Neural cell (in vitro differentiated cells): ENCODE measurements at regions not wholly inside any gene's neighbourhood (a gene's known extent, or its start where the extent isn't known, plus 50 kb on each side); places are given as distances from the start of the nearest gene placed in this dataset.

ENCODE experiments used
- H2AFZ ChIP-seq: fragments of 200-600, 300-800 bp; sonication (generic), shearing (Covaris generic); 2 replicates; pipeline ENCODE4 v1.6.0; 2014; ENCODE audit warnings: low read depth, mild to moderate bottlenecking, antibody characterized with exemption, low read length, moderate library complexity
- H3F3A ChIP-seq: fragments of 200-600 bp; shearing (Covaris generic); 2 replicates; pipeline ENCODE4 v1.6.1; 2016; ENCODE audit warnings: mild to moderate bottlenecking, moderate library complexity, mixed read lengths, antibody characterized with exemption, low read length; ENCODE audit not compliant: insufficient read depth, poor library complexity, severe bottlenecking
- H3K27ac ChIP-seq: fragments of 200-600, 300-800 bp; sonication (generic), shearing (Covaris generic); 2 replicates; pipeline ENCODE4 v1.5.1; 2014; ENCODE audit warnings: mild to moderate bottlenecking, low read length, moderate library complexity
- H3K27me3 ChIP-seq: fragments of 300-800, 200-600 bp; sonication (generic), shearing (Covaris generic); 2 replicates; pipeline ENCODE4 v1.6.0; 2014; ENCODE audit warnings: mild to moderate bottlenecking, low read depth, low read length, moderate library complexity; ENCODE audit not compliant: insufficient read depth
- H3K36me3 ChIP-seq: fragments of 300-800, 200-600 bp; sonication (generic), shearing (Covaris generic); 2 replicates; pipeline ENCODE4 v1.5.1; 2014; ENCODE audit warnings: mild to moderate bottlenecking, antibody characterized with exemption, low read length, moderate library complexity; ENCODE audit not compliant: insufficient read depth
- H3K4me2 ChIP-seq: fragments of 300-800, 200-600 bp; sonication (generic), shearing (Covaris generic); 2 replicates; pipeline ENCODE4 v1.6.0; 2014; ENCODE audit warnings: mild to moderate bottlenecking, low read length
- H3K4me3 ChIP-seq: fragments of 300-800, 200-600 bp; sonication (generic), shearing (Covaris generic); 2 replicates; pipeline ENCODE4 v1.5.1; 2014; ENCODE audit warnings: mild to moderate bottlenecking, low read length, moderate library complexity
- H3K79me2 ChIP-seq: fragments of 200-600 bp; shearing (Covaris generic); replicated peaks from 2 replicates; pipeline ENCODE4 v1.6.0; 2014; ENCODE audit warnings: mild to moderate bottlenecking, low read length, moderate library complexity; ENCODE audit not compliant: insufficient read depth
- H3K9ac ChIP-seq: fragments of 300-800, 200-600 bp; sonication (generic), shearing (Covaris generic); 2 replicates; pipeline ENCODE4 v1.6.1; 2016; ENCODE audit warnings: mild to moderate bottlenecking, low read length, mixed read lengths
- H3K9me2 ChIP-seq: fragments of 200-600 bp; shearing (Covaris generic); 2 replicates; pipeline ENCODE4 v1.6.1; 2016; ENCODE audit warnings: mild to moderate bottlenecking, low read length, mixed read lengths; ENCODE audit not compliant: insufficient read depth
- H3K9me3 ChIP-seq: fragments of 200-600, 300-800 bp; sonication (generic), shearing (Covaris generic); 2 replicates; pipeline ENCODE4 v1.6.1; 2016; ENCODE audit warnings: mild to moderate bottlenecking, mixed run types, low read length, moderate library complexity, mixed read lengths
- H4K20me1 ChIP-seq: fragments of 200-600 bp; shearing (Covaris generic); 2 replicates; pipeline ENCODE4 v1.6.1; 2016; ENCODE audit warnings: mild to moderate bottlenecking, mixed run types; ENCODE audit not compliant: insufficient read depth
- EP300 ChIP-seq: fragments of 450-650 bp; conservative IDR thresholded peaks from 2 replicates; pipeline ENCODE4 v1.6.1; 2014; ENCODE audit warnings: antibody characterized with exemption, mild to moderate bottlenecking, moderate library complexity; ENCODE audit not compliant: poor library complexity, severe bottlenecking
- EZH2 ChIP-seq: fragments of 200-600, 300-800 bp; shearing (Covaris generic), sonication (generic); IDR thresholded peaks from 2 replicates; pipeline ENCODE4 v1.6.1; 2014; ENCODE audit warnings: antibody characterized with exemption, low read length, borderline replicate concordance, mild to moderate bottlenecking; ENCODE audit not compliant: insufficient read depth, poor library complexity, severe bottlenecking
- MXI1 ChIP-seq: fragments of 450-650 bp; conservative IDR thresholded peaks from 2 replicates; pipeline ENCODE4 v1.6.1; 2014; ENCODE audit warnings: antibody characterized with exemption, mild to moderate bottlenecking; ENCODE audit not compliant: poor library complexity, severe bottlenecking
- POLR2AphosphoS5 ChIP-seq: IDR thresholded peaks from 2 replicates; pipeline ENCODE4 v1.6.1; 2012
- RAD21 ChIP-seq: fragments of 450-650 bp; conservative IDR thresholded peaks from 2 replicates; pipeline ENCODE4 v1.6.1; 2014; ENCODE audit warnings: antibody characterized with exemption, mild to moderate bottlenecking, moderate library complexity
- SMC3 ChIP-seq: fragments of 450-650 bp; conservative IDR thresholded peaks from 2 replicates; pipeline ENCODE4 v1.6.1; 2014; ENCODE audit warnings: antibody characterized with exemption, mild to moderate bottlenecking, moderate library complexity; ENCODE audit not compliant: poor library complexity
- TAF1 ChIP-seq: IDR thresholded peaks from 2 replicates; pipeline ENCODE4 v1.6.1; 2012; ENCODE audit warnings: low read depth
- TF ChIP-seq, protein P1 (sequence below): fragments of 450-650 bp; IDR thresholded peaks from 2 replicates; pipeline ENCODE4 v1.5.1; 2014; ENCODE audit warnings: antibody characterized with exemption, mild to moderate bottlenecking, moderate library complexity; ENCODE audit not compliant: poor library complexity, severe bottlenecking
- TF ChIP-seq, protein P2 (sequence below): IDR thresholded peaks from 2 replicates; pipeline ENCODE4 v1.6.1; 2012; ENCODE audit warnings: borderline replicate concordance

DNA sequence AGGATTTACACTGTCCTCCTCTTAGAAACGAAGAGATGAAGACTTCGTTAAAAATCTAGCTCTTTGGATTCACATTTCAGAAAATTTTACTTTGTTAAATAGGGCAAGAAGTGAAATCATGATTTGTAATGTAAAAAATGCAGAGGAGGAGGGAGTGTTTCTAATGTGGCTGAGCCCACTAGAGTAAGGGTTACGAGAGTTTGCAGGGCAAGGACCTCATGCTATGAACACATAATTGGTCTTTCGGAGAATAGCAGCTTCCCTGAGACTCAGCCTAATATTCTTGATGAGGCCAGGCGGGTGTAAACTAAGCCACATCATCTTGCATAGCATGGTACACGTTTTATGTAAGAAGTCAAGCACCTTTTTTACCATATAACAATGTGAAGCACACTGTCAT is 191.0 kb upstream of the ADAMTS16 start:
- H3K4me2 ChIP-seq = no peak overlapping the region

DNA sequence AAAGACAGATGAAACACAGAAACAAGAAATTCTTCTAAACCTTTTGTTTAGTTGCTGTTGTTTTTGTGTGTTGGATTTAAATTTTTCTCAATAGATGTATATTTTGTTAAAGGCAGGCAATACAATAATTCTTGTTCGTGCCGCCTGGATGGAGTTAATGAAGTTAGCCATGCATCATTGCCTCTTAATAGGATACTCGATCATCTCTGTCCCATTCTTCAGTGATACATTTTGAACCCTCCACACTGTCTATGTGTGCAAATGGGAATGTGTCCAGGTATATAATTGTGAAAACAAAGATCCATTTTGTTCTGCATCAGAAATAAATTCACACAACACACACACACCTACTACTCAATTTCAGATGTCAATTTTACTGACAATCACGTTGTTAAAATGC is 186.6 kb upstream of the ADAMTS16 start:
- Histone ChIP-seq H3K9ac (no peak overlapping the region), H3K27ac (no peak overlapping the region), H3K9me2 (no peaks in the 10 kb centered on the region), H3K79me2 (no peaks in the 10 kb centered on the region), H3F3A (no peaks in the 10 kb centered on the region), H4K20me1 (no peaks in the 10 kb centered on the region), H3K4me3 (no peak overlapping the region), H2AFZ (no peak overlapping the region), H3K4me2 (no peak overlapping the region), H3K9me3 (no peaks in the 10 kb centered on the region), H3K36me3 (no peaks in the 10 kb centered on the region), H3K27me3 (no peaks in the 10 kb centered on the region)
- no peak for TF ChIP-seq POLR2AphosphoS5
- TF ChIP-seq EZH2 = no peak
- no peak for TF ChIP-seq TAF1
- TF ChIP-seq RAD21 = no peak
- no peak for TF ChIP-seq EP300

More for the DNA sequence above, 191.0 kb upstream of the ADAMTS16 start:
- TF ChIP-seq SMC3 (no peak), TAF1 (no peak), MXI1 (no peak), POLR2AphosphoS5 (no peak), RAD21 (no peak)
- TF ChIP-seq, protein P1, sequence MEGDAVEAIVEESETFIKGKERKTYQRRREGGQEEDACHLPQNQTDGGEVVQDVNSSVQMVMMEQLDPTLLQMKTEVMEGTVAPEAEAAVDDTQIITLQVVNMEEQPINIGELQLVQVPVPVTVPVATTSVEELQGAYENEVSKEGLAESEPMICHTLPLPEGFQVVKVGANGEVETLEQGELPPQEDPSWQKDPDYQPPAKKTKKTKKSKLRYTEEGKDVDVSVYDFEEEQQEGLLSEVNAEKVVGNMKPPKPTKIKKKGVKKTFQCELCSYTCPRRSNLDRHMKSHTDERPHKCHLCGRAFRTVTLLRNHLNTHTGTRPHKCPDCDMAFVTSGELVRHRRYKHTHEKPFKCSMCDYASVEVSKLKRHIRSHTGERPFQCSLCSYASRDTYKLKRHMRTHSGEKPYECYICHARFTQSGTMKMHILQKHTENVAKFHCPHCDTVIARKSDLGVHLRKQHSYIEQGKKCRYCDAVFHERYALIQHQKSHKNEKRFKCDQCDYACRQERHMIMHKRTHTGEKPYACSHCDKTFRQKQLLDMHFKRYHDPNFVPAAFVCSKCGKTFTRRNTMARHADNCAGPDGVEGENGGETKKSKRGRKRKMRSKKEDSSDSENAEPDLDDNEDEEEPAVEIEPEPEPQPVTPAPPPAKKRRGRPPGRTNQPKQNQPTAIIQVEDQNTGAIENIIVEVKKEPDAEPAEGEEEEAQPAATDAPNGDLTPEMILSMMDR = no peak
- Histone ChIP-seq H3K9ac (no peak overlapping the region), H2AFZ (no peak overlapping the region), H3K27ac (no peak overlapping the region), H4K20me1 (no peaks in the 10 kb centered on the region), H3K9me2 (no peaks in the 10 kb centered on the region), H3K27me3 (no peaks in the 10 kb centered on the region), H3K9me3 (no peaks in the 10 kb centered on the region), H3K4me3 (no peak overlapping the region), H3F3A (no peaks in the 10 kb centered on the region), H3K79me2 (no peaks in the 10 kb centered on the region), H3K36me3 (no peaks in the 10 kb centered on the region)

DNA sequence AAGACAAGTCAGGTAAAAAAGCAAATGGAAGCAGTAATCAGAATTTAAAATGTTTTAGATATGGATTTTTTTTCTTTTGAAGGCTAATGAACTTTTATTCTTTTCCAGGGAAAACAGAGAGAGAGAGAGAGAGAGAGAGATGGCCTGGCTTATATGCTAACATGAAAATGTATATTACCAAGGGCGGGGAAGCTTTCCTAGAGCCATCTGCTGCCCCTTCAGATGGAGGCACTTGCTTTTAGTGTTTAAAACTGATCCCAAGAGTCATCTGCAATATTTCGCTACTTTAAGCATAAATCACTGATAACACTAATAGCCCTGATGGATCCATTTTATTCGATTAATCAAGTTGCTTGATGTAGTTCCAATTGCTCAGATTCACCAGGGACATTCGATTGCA is 186.1 kb upstream of the ADAMTS16 start:
- no peak overlapping the region for H3K4me3 ChIP-seq
- H4K20me1 ChIP-seq = no peaks in the 10 kb centered on the region
- H2AFZ ChIP-seq = no peak overlapping the region
- no peaks in the 10 kb centered on the region for H3K27me3 ChIP-seq
- no peak overlapping the region for H3K27ac ChIP-seq
- no peaks in the 10 kb centered on the region for H3F3A ChIP-seq
- no peaks in the 10 kb centered on the region for H3K9me2 ChIP-seq
- H3K9ac ChIP-seq = no peak overlapping the region
- no peaks in the 10 kb centered on the region for H3K36me3 ChIP-seq
- no peaks in the 10 kb centered on the region for H3K79me2 ChIP-seq
- H3K4me2 ChIP-seq = no peak overlapping the region
- TF ChIP-seq SMC3 (no peak), MXI1 (no peak)
- H3K9me3 ChIP-seq = no peaks in the 10 kb centered on the region

DNA sequence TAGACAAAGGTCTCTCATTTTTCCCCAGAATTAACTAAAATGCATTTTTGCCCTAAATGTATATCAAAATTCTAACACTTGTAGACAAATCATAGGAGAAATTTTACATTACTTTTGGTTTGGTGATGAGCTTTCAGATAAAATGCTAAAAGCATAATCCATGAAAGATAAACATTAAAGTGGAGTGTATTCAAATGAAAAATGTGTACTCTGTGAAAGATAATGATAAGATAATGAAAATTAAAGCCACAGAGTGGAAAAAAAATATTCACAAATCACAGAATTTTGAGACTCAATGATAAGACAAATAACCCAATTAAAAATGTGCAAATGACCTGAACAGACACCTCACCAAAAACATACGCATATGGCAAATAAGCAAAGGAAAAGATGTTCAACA is 176.9 kb upstream of the ADAMTS16 start:
- no peak overlapping the region for H3K4me2 ChIP-seq
- no peak overlapping the region for H3K9ac ChIP-seq
- no peak overlapping the region for H2AFZ ChIP-seq
- H3K9me2 ChIP-seq = no peaks in the 10 kb centered on the region
- H3K9me3 ChIP-seq = no peaks in the 10 kb centered on the region
- H3K27ac ChIP-seq = no peak overlapping the region
- no peaks in the 10 kb centered on the region for H3K27me3 ChIP-seq
- H3K36me3 ChIP-seq = no peaks in the 10 kb centered on the region
- no peaks in the 10 kb centered on the region for H3K79me2 ChIP-seq
- TF ChIP-seq RAD21 (no peak), EZH2 (no peak), SMC3 (no peak), EP300 (no peak)
- TF ChIP-seq, protein P1 = no peak
- TF ChIP-seq, protein P2, sequence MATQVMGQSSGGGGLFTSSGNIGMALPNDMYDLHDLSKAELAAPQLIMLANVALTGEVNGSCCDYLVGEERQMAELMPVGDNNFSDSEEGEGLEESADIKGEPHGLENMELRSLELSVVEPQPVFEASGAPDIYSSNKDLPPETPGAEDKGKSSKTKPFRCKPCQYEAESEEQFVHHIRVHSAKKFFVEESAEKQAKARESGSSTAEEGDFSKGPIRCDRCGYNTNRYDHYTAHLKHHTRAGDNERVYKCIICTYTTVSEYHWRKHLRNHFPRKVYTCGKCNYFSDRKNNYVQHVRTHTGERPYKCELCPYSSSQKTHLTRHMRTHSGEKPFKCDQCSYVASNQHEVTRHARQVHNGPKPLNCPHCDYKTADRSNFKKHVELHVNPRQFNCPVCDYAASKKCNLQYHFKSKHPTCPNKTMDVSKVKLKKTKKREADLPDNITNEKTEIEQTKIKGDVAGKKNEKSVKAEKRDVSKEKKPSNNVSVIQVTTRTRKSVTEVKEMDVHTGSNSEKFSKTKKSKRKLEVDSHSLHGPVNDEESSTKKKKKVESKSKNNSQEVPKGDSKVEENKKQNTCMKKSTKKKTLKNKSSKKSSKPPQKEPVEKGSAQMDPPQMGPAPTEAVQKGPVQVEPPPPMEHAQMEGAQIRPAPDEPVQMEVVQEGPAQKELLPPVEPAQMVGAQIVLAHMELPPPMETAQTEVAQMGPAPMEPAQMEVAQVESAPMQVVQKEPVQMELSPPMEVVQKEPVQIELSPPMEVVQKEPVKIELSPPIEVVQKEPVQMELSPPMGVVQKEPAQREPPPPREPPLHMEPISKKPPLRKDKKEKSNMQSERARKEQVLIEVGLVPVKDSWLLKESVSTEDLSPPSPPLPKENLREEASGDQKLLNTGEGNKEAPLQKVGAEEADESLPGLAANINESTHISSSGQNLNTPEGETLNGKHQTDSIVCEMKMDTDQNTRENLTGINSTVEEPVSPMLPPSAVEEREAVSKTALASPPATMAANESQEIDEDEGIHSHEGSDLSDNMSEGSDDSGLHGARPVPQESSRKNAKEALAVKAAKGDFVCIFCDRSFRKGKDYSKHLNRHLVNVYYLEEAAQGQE = no peak
- H4K20me1 ChIP-seq = no peaks in the 10 kb centered on the region
- no peaks in the 10 kb centered on the region for H3F3A ChIP-seq
- H3K4me3 ChIP-seq = no peak overlapping the region
